ENCODE measurements at regions not wholly inside any gene's neighbourhood (a gene's known extent, or its start where the extent isn't known, plus 50 kb on each side); places are given as distances from the start of the nearest gene placed in this dataset.

DNA sequence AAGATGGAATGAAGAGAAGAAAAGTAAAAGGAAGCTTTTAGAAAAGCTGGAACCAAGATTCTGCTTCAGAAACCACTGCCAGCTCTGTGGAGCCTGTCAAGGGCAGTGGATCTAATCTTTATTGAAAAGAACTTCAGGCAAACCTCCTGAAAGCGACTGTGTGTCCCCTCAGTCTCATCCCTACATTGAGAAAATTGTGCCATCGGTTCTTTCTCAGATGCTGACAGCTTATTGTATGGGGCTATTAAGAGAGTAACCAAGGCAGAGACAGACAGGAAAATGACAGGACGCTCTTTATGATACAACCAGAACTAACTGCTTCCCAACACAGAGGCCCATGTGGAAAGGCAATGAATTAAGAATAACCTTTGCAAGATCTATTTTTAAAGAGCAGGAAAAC, 763.2 kb upstream of the CHAC2 start:
- TF ChIP-seq, protein P1, sequence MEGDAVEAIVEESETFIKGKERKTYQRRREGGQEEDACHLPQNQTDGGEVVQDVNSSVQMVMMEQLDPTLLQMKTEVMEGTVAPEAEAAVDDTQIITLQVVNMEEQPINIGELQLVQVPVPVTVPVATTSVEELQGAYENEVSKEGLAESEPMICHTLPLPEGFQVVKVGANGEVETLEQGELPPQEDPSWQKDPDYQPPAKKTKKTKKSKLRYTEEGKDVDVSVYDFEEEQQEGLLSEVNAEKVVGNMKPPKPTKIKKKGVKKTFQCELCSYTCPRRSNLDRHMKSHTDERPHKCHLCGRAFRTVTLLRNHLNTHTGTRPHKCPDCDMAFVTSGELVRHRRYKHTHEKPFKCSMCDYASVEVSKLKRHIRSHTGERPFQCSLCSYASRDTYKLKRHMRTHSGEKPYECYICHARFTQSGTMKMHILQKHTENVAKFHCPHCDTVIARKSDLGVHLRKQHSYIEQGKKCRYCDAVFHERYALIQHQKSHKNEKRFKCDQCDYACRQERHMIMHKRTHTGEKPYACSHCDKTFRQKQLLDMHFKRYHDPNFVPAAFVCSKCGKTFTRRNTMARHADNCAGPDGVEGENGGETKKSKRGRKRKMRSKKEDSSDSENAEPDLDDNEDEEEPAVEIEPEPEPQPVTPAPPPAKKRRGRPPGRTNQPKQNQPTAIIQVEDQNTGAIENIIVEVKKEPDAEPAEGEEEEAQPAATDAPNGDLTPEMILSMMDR (IDR thresholded peaks at IDR 0.05) = no peak
- TF ChIP-seq POLR2A (IDR thresholded peaks at IDR 0.05) = no peak
